Endodermal cell (in vitro differentiated cells): ENCODE measurements at regions not wholly inside any gene's neighbourhood (a gene's known extent, or its start where the extent isn't known, plus 50 kb on each side); places are given as distances from the start of the nearest gene placed in this dataset.

Experiments
- DNase-seq: peaks from one replicate; pipeline ENCODE4 v3.0.0-alpha.2; 2017
- H3K27ac ChIP-seq: 2 replicates; pipeline ENCODE4 v1.5.1; 2013; ENCODE audit warnings: mild to moderate bottlenecking, low read depth, low read length, moderate library complexity
- H3K27me3 ChIP-seq: 2 replicates; pipeline ENCODE4 v1.6.1; 2013; ENCODE audit warnings: mild to moderate bottlenecking, low read length, moderate library complexity; ENCODE audit not compliant: insufficient read depth, control insufficient read depth, poor library complexity, severe bottlenecking
- H3K36me3 ChIP-seq: 2 replicates; pipeline ENCODE4 v1.7.0; 2013; ENCODE audit warnings: mild to moderate bottlenecking, low read length, moderate library complexity; ENCODE audit not compliant: control insufficient read depth, insufficient read depth
- H3K4me1 ChIP-seq: one replicate; pipeline ENCODE4 v1.7.0; 2013; ENCODE audit warnings: low read length; ENCODE audit not compliant: control insufficient read depth, insufficient read depth
- H3K4me3 ChIP-seq: 2 replicates; pipeline ENCODE4 v1.5.1; 2013; ENCODE audit warnings: mild to moderate bottlenecking, low read length, moderate library complexity
- H3K9ac ChIP-seq: 2 replicates; pipeline ENCODE4 v1.6.1; 2013; ENCODE audit warnings: mild to moderate bottlenecking, low read length, moderate library complexity; ENCODE audit not compliant: poor library complexity, severe bottlenecking; ENCODE audit errors: extremely low read depth
- H3K9me3 ChIP-seq: 2 replicates; pipeline ENCODE4 v1.6.1; 2013; ENCODE audit warnings: mild to moderate bottlenecking, low read length, moderate library complexity; ENCODE audit not compliant: control insufficient read depth
- H3K27ac Mint-ChIP-seq: 2 replicates; pipeline ENCODE4 v1.8.0; 2020; ENCODE audit warnings: mixed read lengths
- H3K27me3 Mint-ChIP-seq: 2 replicates; pipeline ENCODE4 v1.8.0; 2021; ENCODE audit warnings: mild to moderate bottlenecking, mixed read lengths; ENCODE audit not compliant: insufficient read depth
- H3K36me3 Mint-ChIP-seq: 2 replicates; pipeline ENCODE4 v1.8.0; 2020; ENCODE audit warnings: low read depth, mixed read lengths
- H3K4me1 Mint-ChIP-seq: 2 replicates; pipeline ENCODE4 v1.8.0; 2020; ENCODE audit warnings: mixed read lengths
- H3K4me3 Mint-ChIP-seq: 2 replicates; pipeline ENCODE4 v1.8.0; 2020; ENCODE audit warnings: mild to moderate bottlenecking, moderate library complexity, mixed read lengths
- H3K9me3 Mint-ChIP-seq: 2 replicates; pipeline ENCODE4 v1.8.0; 2020; ENCODE audit warnings: mild to moderate bottlenecking, mixed read lengths
- WGBS, 2 experiments: methylation state at CpG; one replicate each; pipeline versions ENCODE4 v1.1.5 to v1.1.7; 2013; ENCODE audit warnings: missing lambda C conversion rate in 2 of 2, mixed read lengths in 1 of 2; ENCODE audit not compliant: insufficient coverage in 1 of 2, insufficient read length in 1 of 2; 5-methylcytosine and 5-hydroxymethylcytosine counted together
- TF ChIP-seq, protein P1 (sequence below): fragments of 200-600 bp; sonication (generic); conservative IDR thresholded peaks from 2 replicates; pipeline ENCODE4 v1.5.0; 2021; ENCODE audit warnings: antibody characterized with exemption, mild to moderate bottlenecking

DNA sequence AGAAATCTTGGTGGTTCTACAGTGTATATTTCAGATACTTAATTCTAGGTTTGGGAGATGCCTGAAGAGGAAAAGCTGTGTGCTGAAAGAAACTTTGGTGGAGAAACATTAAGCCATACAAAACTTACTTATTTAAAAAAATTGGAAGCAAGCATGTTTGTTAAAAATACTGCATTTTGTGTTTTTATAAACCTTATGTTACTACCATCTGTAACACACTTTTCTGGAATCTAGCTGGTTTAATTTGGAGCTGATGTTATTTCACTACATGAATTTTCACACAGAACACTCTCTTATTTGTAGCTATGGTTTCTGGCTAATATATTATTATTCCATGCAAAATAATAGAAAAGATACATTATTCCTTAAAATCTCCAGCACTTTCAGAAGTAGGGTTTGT, 710.7 kb downstream of the ADGRL2 start:
- Histone ChIP-seq H3K27ac (no peak overlapping the region), H3K9ac (no peak overlapping the region), H3K36me3 (no peaks in the 10 kb centered on the region), H3K27me3 (no peaks in the 10 kb centered on the region), H3K4me1 (no peaks in the 10 kb centered on the region), H3K4me3 (no peak overlapping the region), H3K9me3 (no peaks in the 10 kb centered on the region)
- Mint-ChIP-seq H3K27me3 (peaks cover 2% of the 10 kb centered on the region), H3K36me3 (no peaks in the 10 kb centered on the region), H3K9me3 (no peaks in the 10 kb centered on the region), H3K4me1 (peaks cover 7% of the 10 kb centered on the region), H3K4me3 (no peak overlapping the region), H3K27ac (no peak overlapping the region)
- TF ChIP-seq, protein P1, sequence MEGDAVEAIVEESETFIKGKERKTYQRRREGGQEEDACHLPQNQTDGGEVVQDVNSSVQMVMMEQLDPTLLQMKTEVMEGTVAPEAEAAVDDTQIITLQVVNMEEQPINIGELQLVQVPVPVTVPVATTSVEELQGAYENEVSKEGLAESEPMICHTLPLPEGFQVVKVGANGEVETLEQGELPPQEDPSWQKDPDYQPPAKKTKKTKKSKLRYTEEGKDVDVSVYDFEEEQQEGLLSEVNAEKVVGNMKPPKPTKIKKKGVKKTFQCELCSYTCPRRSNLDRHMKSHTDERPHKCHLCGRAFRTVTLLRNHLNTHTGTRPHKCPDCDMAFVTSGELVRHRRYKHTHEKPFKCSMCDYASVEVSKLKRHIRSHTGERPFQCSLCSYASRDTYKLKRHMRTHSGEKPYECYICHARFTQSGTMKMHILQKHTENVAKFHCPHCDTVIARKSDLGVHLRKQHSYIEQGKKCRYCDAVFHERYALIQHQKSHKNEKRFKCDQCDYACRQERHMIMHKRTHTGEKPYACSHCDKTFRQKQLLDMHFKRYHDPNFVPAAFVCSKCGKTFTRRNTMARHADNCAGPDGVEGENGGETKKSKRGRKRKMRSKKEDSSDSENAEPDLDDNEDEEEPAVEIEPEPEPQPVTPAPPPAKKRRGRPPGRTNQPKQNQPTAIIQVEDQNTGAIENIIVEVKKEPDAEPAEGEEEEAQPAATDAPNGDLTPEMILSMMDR = no peak
- no peak for DNase-seq

DNA sequence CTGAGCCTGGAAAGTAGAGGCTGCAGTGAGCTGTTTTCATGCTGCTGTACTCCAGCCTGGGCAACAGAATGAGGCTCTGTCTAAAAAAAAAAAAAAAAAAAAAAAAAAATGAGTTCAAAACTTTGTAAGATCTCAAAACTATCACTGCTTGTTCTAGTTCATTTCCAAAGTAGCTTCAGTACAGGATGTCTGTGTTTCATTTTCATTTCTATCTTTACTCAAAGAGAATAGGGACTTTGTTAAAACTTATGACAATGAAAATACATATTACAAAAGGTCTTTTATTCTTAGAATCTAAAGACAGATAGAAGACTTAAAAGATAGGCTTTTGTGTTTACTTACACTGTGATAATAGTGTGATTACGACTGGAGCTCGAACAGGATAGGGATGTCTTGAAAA, 709.7 kb downstream of the ADGRL2 start:
- Histone ChIP-seq H3K4me3 (no peak overlapping the region), H3K27ac (no peak overlapping the region), H3K27me3 (no peaks in the 10 kb centered on the region), H3K36me3 (no peaks in the 10 kb centered on the region), H3K9ac (no peak overlapping the region), H3K4me1 (no peaks in the 10 kb centered on the region), H3K9me3 (no peaks in the 10 kb centered on the region)
- Mint-ChIP-seq H3K4me3 (no peak overlapping the region), H3K36me3 (no peaks in the 10 kb centered on the region), H3K4me1 (peaks cover 7% of the 10 kb centered on the region), H3K27me3 (peaks cover 2% of the 10 kb centered on the region), H3K9me3 (no peaks in the 10 kb centered on the region), H3K27ac (no peak overlapping the region)
- TF ChIP-seq, protein P1 = no peak
- DNase-seq = no peak
- WGBS, 2 experiments = 100% methylated on average over 2 of the region's 2 CpGs; no CpG with 5 or more reads in 1 of the 2 experiments

DNA sequence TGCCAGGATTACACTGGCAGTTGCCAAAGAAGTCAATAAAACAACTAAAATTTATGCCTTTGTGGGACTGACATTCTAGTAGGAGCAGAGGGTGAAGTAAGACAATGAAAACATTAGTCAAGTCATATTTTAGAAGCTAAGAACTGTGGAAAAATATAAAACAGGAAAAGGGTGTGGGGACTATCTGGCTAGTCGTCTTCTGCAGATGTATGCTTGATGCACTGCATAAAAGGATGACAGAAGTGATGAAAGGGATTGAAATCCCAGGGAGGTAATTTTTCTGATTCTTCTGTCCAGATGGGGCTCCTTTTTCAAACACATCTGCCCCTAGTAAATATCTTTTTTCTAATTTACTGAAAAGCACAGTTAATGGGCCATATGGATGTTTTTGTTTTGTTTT, 706.3 kb downstream of the ADGRL2 start:
- no peak overlapping the region for H3K4me3 ChIP-seq
- H3K27me3 ChIP-seq = no peaks in the 10 kb centered on the region
- H3K4me1 ChIP-seq = no peaks in the 10 kb centered on the region
- H3K9ac ChIP-seq = no peak overlapping the region
- H3K9me3 ChIP-seq = no peaks in the 10 kb centered on the region
- DNase-seq = no peak
- Mint-ChIP-seq H3K27me3 (no peaks in the 10 kb centered on the region), H3K9me3 (no peaks in the 10 kb centered on the region), H3K4me1 (peaks cover 7% of the 10 kb centered on the region), H3K36me3 (no peaks in the 10 kb centered on the region), H3K27ac (no peak overlapping the region), H3K4me3 (no peak overlapping the region)
- H3K27ac ChIP-seq = no peak overlapping the region
- H3K36me3 ChIP-seq = no peaks in the 10 kb centered on the region
- WGBS, 2 experiments = 97% methylated on average over 1 of the region's 1 CpG; no CpG with 5 or more reads in 1 of the 2 experiments
- TF ChIP-seq, protein P1 = no peak
